ENCODE measurements at regions not wholly inside any gene's neighbourhood (a gene's known extent, or its start where the extent isn't known, plus 50 kb on each side); places are given as distances from the start of the nearest gene placed in this dataset.
"Not testable (repeated sequence)": the region's sequence is repeated elsewhere in the genome, so short reads cannot be mapped to it uniquely, and the experiment has no call there.

DNA sequence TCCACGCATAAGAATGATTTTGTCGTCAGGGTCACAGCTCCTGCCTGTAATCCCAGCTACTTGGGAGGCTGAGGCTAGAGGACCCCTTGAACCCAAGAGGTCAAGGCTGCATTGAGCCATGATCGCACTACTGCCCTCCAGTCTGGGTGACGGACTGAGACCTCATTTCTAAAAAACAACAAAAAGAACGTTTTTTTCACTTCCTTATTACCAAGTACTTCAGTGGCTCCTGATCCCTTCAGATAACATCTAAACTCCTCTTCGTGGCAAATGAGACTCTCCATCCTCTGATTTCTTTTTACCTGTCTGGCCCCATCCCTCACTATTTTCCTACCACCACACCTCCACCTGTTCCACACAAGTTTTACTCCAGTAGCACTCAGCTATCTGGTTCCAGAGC lies 105.4 kb upstream of the TLK1 start:
- H3K4me3 ChIP-seq (replicated peaks in 1 of 2; ENCODE audit: low read depth in 2 of 2, low read length in 2 of 2), result no peak overlapping the region
- no peak for TF ChIP-seq CTCF (IDR thresholded peaks at IDR 0.05; ENCODE audit: low read depth, low read length)
- DNase-seq (ENCODE audit: low read depth in 2 of 2), result no peak

GRCh38 chr2:171261529-171261928 lies 100.8 kb upstream of the TLK1 start:
- DNase-seq (ENCODE audit: low read depth in 2 of 2); H3K4me3 ChIP-seq (replicated peaks in 1 of 2; ENCODE audit: low read depth in 2 of 2, low read length in 2 of 2): not testable (repeated sequence)

GRCh38 chr2:171260471-171261424 lies 100.1 kb upstream of the TLK1 start:
- no peak for TF ChIP-seq CTCF (IDR thresholded peaks at IDR 0.05; ENCODE audit: low read depth, low read length)
- H3K4me3 ChIP-seq (replicated peaks in 1 of 2; ENCODE audit: low read depth in 2 of 2, low read length in 2 of 2), result no peak overlapping the region
- no peak for DNase-seq (ENCODE audit: low read depth in 2 of 2)

- H3K4me3 ChIP-seq (replicated peaks in 1 of 2; ENCODE audit: low read depth in 2 of 2, low read length in 2 of 2), result no peak overlapping the region
- no peak for TF ChIP-seq CTCF (IDR thresholded peaks at IDR 0.05; ENCODE audit: low read depth, low read length)
- no peak for DNase-seq (ENCODE audit: low read depth in 2 of 2)
Measured at GRCh38 chr2:171254666-171255065, 94.0 kb upstream of the TLK1 start.

DNA sequence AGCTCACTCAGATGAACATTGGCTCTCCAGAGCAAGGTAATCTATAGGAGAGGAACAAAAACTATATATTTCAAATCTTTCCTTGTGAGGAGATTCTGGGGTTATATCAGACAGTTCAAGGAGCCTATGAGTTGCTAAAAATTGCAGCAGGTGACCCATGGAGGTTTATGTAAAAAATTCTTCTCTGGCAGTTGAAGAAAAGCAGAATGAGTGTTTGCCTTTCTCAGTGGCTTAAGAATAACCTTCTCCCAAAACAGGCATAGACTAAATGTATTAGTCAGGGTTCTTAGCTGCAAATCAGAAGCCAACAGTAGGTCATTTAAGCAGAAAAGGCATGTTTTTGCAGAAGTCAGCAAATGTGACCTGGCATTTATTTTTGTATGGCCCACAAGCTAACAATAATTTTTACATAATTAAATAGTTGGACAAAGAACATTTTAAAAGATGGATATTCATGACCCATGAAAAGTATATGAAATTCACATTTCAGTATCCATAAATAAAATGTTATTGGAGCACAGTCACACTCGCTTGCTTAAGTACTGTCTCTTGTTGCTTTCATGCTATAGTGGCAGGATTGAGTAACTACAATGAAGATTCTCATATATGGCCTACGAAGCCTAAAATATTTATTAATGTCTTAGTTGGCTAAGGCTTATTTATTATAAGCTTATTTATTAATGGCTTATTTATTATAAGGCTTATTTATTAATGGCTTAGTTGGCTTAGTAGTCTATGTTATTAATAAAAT lies 93.4 kb upstream of the TLK1 start:
- no peak overlapping the region for H3K4me3 ChIP-seq (replicated peaks in 1 of 2; ENCODE audit: low read depth in 2 of 2, low read length in 2 of 2)
- peak; percentile 3 for TF ChIP-seq CTCF (IDR thresholded peaks at IDR 0.05; ENCODE audit: low read depth, low read length)
- DNase-seq (ENCODE audit: low read depth in 2 of 2), result no peak

DNA sequence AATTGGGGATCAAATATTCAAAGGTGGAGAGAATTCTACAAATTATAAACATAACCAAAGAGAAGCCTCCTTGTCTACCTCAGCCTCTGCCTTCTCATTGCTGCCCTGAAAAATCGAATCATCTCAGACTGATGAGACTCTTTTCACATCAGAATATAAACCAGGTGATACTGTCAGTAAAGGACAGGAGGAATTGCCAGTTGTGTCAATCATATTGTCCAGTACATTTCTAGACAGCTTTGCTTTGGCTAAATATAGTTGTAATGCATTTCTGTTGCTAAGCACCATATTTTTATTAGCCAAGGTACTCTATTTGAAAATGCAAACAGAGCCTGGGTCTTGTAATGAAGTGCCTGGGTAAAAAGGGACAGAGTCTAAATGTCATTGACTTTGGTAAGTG lies 92.6 kb upstream of the TLK1 start:
- TF ChIP-seq CTCF (IDR thresholded peaks at IDR 0.05; ENCODE audit: low read depth, low read length), result no peak
- no peak overlapping the region for H3K4me3 ChIP-seq (replicated peaks in 1 of 2; ENCODE audit: low read depth in 2 of 2, low read length in 2 of 2)
- no peak for DNase-seq (ENCODE audit: low read depth in 2 of 2)

- TF ChIP-seq CTCF (IDR thresholded peaks at IDR 0.05; ENCODE audit: low read depth, low read length), result no peak
- no peak overlapping the region for H3K4me3 ChIP-seq (replicated peaks in 1 of 2; ENCODE audit: low read depth in 2 of 2, low read length in 2 of 2)
- no peak for DNase-seq (ENCODE audit: low read depth in 2 of 2)
Measured at GRCh38 chr2:171249689-171250088, 89.0 kb upstream of the TLK1 start.
